WERI-Rb-1 (cell line): ENCODE measurements at regions not wholly inside any gene's neighbourhood (a gene's known extent, or its start where the extent isn't known, plus 50 kb on each side); places are given as distances from the start of the nearest gene placed in this dataset.

Experiments
- DNase-seq: peaks from one replicate; pipeline ENCODE4 v3.0.0-alpha.2; 2020
- H3K27ac ChIP-seq: fragments of 250-450 bp; sonication (Bioruptor Pico); 2 replicates; pipeline ENCODE4 v1.5.1; 2020; ENCODE audit warnings: mild to moderate bottlenecking, moderate library complexity
- H3K27me3 ChIP-seq: fragments of 250-450 bp; sonication (Bioruptor Pico); 2 replicates; pipeline ENCODE4 v1.5.1; 2021; ENCODE audit warnings: mild to moderate bottlenecking, low read depth, moderate library complexity; ENCODE audit not compliant: insufficient read depth, severe bottlenecking
- H3K36me3 ChIP-seq: fragments of 250-450 bp; sonication (Bioruptor Pico); 2 replicates; pipeline ENCODE4 v1.5.1; 2020; ENCODE audit warnings: mild to moderate bottlenecking, moderate library complexity
- H3K4me3 ChIP-seq: 2 replicates; pipeline ENCODE4 v1.5.1; 2011; ENCODE audit warnings: low read depth, mild to moderate bottlenecking, control low read depth, low read length
- H3K9me3 ChIP-seq: fragments of 250-450 bp; sonication (Bioruptor Pico); 2 replicates; pipeline ENCODE4 v1.5.1; 2021; ENCODE audit warnings: mild to moderate bottlenecking, moderate library complexity; ENCODE audit not compliant: severe bottlenecking
- TF ChIP-seq, protein P1 (sequence below): IDR thresholded peaks from 2 replicates; pipeline ENCODE4 v1.5.1; 2011; ENCODE audit warnings: low read depth, mild to moderate bottlenecking, control low read depth, inconsistent platforms, low read length

DNA sequence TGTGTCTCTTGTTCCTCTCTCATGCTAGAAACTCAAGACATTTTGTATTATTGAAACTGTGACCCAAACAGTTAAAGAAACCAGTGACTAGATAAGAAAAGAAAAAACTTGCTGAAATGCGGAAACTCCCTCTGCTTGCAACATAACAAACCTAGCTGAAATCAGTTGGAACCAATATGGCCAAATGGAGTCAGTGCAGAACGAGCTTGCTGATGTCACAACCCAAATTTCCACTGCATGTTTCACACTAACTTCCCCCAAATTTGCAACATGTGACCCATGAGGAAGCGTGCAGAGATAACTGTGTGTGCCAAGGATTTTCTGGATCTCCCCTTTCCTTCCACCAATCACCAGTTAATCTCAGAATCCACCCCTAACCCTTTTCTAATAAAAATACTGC is 208.0 kb downstream of the DLEU7 start:
- H3K36me3 ChIP-seq: no peaks in the 10 kb centered on the region
- TF ChIP-seq, protein P1, sequence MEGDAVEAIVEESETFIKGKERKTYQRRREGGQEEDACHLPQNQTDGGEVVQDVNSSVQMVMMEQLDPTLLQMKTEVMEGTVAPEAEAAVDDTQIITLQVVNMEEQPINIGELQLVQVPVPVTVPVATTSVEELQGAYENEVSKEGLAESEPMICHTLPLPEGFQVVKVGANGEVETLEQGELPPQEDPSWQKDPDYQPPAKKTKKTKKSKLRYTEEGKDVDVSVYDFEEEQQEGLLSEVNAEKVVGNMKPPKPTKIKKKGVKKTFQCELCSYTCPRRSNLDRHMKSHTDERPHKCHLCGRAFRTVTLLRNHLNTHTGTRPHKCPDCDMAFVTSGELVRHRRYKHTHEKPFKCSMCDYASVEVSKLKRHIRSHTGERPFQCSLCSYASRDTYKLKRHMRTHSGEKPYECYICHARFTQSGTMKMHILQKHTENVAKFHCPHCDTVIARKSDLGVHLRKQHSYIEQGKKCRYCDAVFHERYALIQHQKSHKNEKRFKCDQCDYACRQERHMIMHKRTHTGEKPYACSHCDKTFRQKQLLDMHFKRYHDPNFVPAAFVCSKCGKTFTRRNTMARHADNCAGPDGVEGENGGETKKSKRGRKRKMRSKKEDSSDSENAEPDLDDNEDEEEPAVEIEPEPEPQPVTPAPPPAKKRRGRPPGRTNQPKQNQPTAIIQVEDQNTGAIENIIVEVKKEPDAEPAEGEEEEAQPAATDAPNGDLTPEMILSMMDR: no peak
- no peak overlapping the region for H3K27ac ChIP-seq
- no peaks in the 10 kb centered on the region for H3K9me3 ChIP-seq
- H3K4me3 ChIP-seq: no peak overlapping the region
- no peaks in the 10 kb centered on the region for H3K27me3 ChIP-seq
- no peak for DNase-seq

DNA sequence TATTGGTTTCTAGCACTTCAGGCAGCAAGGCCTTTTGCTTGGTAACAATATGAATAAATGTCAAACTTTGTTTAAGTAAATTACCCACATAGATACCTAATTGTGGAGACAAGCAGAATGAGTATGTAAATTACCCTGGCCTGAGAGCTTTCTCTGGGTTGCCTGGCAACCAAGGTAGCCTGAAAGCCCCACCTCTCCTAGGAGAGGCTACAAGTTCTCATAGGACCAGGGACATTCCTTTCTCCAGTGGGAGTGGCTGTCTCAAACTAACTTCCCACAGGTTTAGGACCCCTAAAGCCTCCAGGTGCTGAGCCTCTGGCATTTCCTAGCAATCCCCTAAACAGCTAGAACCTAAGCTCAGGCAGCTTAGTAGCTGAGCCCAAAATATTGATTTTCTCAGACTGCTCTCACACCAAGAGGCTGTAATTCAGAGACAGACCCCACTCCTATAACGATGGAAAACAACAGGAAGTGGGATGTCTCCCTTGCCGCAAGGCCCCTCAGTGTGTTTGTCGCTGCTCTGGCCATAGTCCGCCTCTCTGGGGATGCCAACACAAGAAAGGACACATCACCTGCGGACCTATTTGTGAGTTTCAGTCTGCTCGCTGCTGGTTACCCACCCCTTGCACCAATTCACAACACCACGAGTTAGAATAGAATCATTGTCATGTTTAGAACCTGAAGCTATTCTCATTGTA is 207.3 kb downstream of the DLEU7 start:
- DNase-seq: peak; percentile 5
- H3K4me3 ChIP-seq: no peak overlapping the region
- H3K36me3 ChIP-seq: no peaks in the 10 kb centered on the region
- H3K27me3 ChIP-seq: no peaks in the 10 kb centered on the region
- H3K27ac ChIP-seq: no peak overlapping the region
- H3K9me3 ChIP-seq: no peaks in the 10 kb centered on the region
- TF ChIP-seq, protein P1: no peak

DNA sequence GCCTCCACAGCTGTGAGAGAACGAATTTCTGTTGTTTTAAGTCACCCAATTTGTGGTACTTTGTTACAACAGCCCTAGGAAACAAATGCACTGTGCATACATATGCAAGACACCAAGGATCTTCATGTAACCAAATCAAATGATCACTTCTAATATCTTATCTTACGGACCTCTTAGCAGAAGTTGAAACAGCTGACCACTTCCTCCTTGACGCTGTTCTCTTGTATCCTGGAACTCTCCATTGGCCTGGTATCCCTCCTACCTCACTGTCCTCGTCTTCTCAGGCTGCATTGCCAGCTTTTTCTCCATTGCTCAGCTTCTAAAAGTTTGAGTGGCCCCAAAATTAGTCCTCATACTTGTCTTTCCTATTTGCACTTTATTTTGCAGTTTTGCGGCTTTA is 200.4 kb downstream of the DLEU7 start:
- Histone ChIP-seq H3K36me3 (no peaks in the 10 kb centered on the region), H3K4me3 (no peak overlapping the region), H3K9me3 (no peaks in the 10 kb centered on the region), H3K27me3 (no peaks in the 10 kb centered on the region), H3K27ac (no peak overlapping the region)
- TF ChIP-seq, protein P1: no peak
- no peak for DNase-seq

DNA sequence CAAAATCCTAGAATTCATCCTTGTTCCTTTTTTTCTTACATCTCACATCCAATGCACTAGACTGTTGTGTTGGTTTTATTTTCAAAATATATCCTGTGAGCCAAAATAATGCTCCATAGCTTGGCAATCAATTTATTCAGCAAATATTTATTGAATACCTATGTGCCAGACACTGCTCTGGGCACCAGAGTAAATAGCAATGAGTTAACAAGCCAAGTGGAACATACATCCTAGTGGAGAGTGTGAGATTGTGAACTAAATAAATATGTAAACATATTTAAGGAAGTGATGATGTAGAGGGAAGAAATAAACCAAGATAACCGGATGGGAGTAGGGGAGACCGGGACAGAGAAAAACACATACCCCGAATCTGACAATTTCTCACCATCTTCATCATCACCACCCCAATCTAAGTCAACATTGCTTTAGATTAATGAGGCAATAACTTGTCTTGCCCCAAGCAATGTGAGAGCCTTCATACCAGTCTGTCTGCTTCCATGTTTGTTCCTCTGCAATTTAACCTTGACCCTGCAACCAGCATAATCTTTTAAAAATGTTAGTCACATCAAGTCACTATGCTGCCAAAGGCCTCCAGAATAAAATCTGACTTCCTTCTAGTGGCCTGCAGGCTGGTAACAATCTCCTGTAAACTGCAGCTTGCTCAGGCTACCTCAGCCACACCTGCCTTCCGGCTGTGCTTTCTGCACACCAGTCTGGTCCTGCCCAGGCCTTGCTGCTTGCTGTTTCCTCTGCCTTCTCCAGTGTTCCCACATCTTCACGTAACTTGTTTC is 199.2 kb downstream of the DLEU7 start:
- H3K9me3 ChIP-seq: no peaks in the 10 kb centered on the region
- H3K27ac ChIP-seq: no peak overlapping the region
- TF ChIP-seq, protein P1: no peak
- no peak overlapping the region for H3K4me3 ChIP-seq
- no peaks in the 10 kb centered on the region for H3K27me3 ChIP-seq
- DNase-seq: no peak
- no peaks in the 10 kb centered on the region for H3K36me3 ChIP-seq

DNA sequence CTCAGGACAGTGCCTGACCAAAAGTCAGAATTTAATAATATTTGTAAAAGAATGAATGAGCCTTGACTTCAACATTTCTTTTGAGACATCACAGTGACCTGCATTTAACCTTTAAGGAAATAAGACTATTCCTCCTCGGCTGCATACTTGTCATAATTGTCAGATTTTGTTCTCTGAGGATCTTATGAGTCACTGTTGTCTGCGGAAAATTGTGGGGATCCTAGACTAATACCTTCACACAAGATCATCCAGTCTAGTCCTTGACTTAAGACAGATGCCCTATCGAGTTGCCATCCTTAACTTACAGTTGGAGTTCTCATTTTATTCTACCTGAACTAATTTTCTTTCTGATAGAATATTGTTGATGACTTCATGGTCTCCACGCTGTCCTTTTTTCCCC is 198.4 kb downstream of the DLEU7 start:
- no peak overlapping the region for H3K4me3 ChIP-seq
- no peak for DNase-seq
- no peaks in the 10 kb centered on the region for H3K27me3 ChIP-seq
- no peak overlapping the region for H3K27ac ChIP-seq
- no peaks in the 10 kb centered on the region for H3K36me3 ChIP-seq
- no peaks in the 10 kb centered on the region for H3K9me3 ChIP-seq
- TF ChIP-seq, protein P1: no peak
